HepG2 (cell line): ENCODE measurements at regions not wholly inside any gene's neighbourhood (a gene's known extent, or its start where the extent isn't known, plus 50 kb on each side); places are given as distances from the start of the nearest gene placed in this dataset.

Experiments used
- CC2D1A ChIP-seq: sonication (generic); formaldehyde crosslinking; IDR thresholded peaks from 2 replicates; pipeline ENCODE4 v1.8.1; 2023; ENCODE audit warnings: mild to moderate bottlenecking, missing genetic modification reagents
- CTCF ChIP-seq: sonication (generic); formaldehyde crosslinking; IDR thresholded peaks from 2 replicates; pipeline ENCODE4 v1.5.0; 2020; ENCODE audit warnings: mild to moderate bottlenecking, missing genetic modification reagents, moderate library complexity
- EZH2 ChIP-seq: conservative IDR thresholded peaks from 2 replicates; pipeline ENCODE4 v1.6.1; 2012; ENCODE audit warnings: mild to moderate bottlenecking, low read depth, low read length, moderate library complexity
- MAFF ChIP-seq: IDR thresholded peaks from 2 replicates; pipeline ENCODE4 v1.6.1; 2011; ENCODE audit warnings: low read depth, low read length, improper control_type of control experiment
- RFX5 ChIP-seq: IDR thresholded peaks from 2 replicates; pipeline ENCODE4 v1.6.1; 2011; ENCODE audit warnings: low read depth, low read length, improper control_type of control experiment
- SMC3 ChIP-seq: IDR thresholded peaks from 2 replicates; pipeline ENCODE4 v1.6.1; 2011; ENCODE audit warnings: low read length, improper control_type of control experiment
- SRY ChIP-seq: sonication (generic); formaldehyde crosslinking; IDR thresholded peaks from 2 replicates; pipeline ENCODE4 v1.8.0; 2022; ENCODE audit warnings: mild to moderate bottlenecking, missing genetic modification reagents
- ZNF180 ChIP-seq: sonication (generic); formaldehyde crosslinking; IDR thresholded peaks from 2 replicates; pipeline ENCODE4 v1.4.0; 2020; ENCODE audit warnings: low read depth, missing genetic modification reagents, borderline replicate concordance

GRCh38 chr13:31044364-31045285, 112.2 kb downstream of the TEX26 start:
- TF ChIP-seq SRY (CRISPR knock-in tag): no peak
- TF ChIP-seq ZNF180 (CRISPR knock-in tag): no peak
- TF ChIP-seq CC2D1A (CRISPR knock-in tag): no peak
- TF ChIP-seq MAFF: no peak
- peak; percentile 56; the same call in 1 of the 2 replicates for TF ChIP-seq SMC3
- peak; percentile 95 for TF ChIP-seq CTCF (CRISPR knock-in tag)
- TF ChIP-seq RFX5: no peak
- TF ChIP-seq EZH2: no peak
